ENCODE measurements at regions not wholly inside any gene's neighbourhood (a gene's known extent, or its start where the extent isn't known, plus 50 kb on each side); places are given as distances from the start of the nearest gene placed in this dataset.

- DNase-seq = no peak
Observed at GRCh38 chr5:4981608-4982007, 158.5 kb upstream of the ADAMTS16 start.

DNA sequence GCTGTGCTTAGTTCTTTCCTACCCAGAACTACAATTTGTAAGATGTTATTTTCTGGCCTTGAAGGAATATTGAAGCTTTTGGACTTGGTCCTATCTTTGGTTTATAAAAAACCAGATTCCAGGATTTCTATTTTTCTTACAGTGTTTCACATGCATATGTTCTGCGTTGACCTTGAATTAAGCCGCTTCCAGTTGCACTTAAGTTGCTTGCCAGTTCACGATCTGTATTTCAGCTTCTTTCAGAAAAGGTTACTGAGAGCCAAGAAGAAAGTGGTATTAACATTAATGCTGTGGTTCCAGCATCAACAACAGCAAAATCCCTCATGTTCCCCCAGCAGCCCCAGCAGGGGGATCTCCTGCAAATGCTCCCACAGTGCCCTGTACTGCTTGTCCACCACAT, 156.4 kb upstream of the ADAMTS16 start:
- no peak for DNase-seq

DNA sequence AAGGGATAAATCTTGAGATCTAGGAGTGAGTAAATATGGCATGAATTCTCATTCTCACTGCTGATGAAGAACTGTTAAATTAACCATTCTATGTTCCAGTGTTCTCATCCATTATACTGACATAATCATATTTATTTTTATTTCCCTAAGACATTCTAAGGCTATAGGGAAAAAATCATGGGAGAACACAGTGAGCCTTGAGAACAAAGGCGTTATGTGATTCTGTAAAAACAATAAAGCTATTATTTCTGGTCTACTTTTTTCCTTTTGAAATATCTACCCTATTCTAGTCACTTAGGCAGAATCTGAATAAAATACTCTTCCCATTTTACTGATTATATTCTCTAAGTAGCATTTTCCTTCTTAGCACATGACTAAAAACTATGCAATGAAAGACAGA, 155.7 kb upstream of the ADAMTS16 start:
- no peak for DNase-seq

DNA sequence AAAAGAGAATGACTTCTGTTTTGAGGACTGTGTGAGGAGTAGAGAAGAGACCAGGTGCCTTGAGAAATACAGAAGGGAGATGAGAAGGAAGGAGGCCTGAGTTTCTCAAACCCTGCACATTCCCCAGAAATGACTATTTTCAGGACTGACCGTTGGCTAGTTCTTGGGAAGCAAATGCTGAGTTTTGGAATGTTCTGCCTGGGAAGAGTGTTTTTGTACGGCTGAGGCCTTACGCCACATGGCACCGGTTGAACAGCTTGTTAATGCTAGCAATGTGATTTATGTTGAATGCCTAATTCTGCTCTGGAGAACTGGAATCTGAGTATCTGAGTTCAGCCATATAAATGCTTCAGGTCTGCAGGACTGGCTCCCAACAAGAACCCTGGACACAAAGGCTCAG, 152.7 kb upstream of the ADAMTS16 start:
- DNase-seq = no peak

DNA sequence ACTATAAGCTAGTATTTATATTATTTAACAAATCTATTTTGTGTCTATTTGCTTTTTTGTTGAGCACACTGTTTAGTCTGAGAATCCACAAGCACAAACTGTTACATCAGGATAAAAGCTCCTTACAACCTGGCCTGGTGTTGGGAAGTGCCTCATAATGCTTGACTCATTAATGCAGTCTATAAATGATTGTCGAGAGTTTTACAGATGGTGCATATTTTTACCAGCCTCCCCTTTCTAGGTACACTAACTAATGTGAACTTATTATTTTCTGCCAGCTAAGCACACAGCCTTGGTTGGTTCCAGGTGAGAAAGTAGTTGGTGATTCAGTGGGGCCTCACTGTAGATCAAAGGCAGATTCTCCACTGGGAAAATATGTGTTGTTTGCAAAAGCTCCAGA, 151.0 kb upstream of the ADAMTS16 start:
- DNase-seq = no peak

GRCh38 chr5:4990017-4990416, 150.1 kb upstream of the ADAMTS16 start:
- DNase-seq = no peak

DNA sequence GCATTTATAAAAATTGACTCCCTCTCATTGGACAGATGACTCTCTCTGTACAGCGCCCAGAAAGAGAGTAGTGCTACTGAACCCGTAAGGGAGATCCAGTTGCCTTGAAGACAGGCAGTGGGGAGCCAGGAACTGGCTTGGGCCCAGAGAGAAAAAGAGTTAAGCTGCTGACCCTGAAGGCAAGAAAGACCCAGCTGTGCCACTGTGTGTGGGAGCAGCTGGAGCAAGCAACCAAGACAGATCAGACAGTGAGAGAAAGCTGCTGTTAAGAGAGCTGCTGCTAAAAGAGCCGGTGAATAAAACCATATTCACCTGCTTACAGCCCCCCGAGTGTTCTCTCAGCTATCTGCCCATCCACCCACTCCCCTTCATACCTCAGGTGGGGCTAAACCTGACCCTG, 149.7 kb upstream of the ADAMTS16 start:
- no peak for DNase-seq

DNA sequence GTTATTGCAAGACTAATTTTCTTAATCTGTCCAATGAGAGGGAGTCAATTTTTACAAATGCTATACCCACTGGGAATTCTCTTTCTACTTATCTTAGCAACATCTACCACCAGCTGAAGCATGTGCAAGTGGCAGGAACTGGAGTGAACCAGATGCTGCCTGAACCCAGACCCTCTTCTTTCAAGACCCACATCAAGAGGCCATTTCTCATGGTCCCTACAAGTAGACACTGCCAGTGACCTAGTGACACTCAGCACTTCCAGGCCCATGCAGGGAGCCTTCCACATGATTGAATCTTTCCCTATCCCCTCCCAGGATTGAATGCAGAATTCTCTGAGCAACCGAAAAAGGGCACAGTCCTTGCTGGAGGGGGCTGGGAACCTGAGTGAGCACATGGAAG, 148.2 kb upstream of the ADAMTS16 start:
- DNase-seq = no peak

- DNase-seq = peak; percentile 69
Observed at GRCh38 chr5:4995014-4995413, 145.1 kb upstream of the ADAMTS16 start.

GRCh38 chr5:5005353-5005752, 134.8 kb upstream of the ADAMTS16 start:
- no peak for DNase-seq

- DNase-seq = no peak
Observed at GRCh38 chr5:5006548-5006947, 133.6 kb upstream of the ADAMTS16 start.

DNA sequence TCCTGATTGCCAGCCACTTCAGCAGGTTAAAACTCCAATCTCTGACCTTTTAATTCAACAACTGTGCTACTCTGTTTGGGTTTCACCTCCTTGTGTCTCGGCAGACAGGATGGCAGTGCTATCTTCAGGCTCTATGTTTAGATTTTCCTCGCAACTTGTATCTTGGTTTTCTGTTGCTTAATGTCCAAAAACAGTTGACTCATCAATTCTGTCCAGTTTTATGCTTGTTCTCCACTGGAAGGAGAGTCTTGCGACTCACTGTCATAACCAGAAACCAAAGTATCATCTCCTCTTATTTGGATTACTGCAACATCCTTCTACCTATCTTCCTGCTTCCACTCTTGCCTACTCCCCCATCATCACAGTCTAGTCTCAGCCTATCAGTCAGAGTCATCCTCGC, 130.9 kb upstream of the ADAMTS16 start:
- DNase-seq = no peak

GRCh38 chr5:5011151-5011550, 129.0 kb upstream of the ADAMTS16 start:
- DNase-seq = no peak

GRCh38 chr5:5014586-5015235, 125.4 kb upstream of the ADAMTS16 start:
- peak; percentile 58 for DNase-seq

DNA sequence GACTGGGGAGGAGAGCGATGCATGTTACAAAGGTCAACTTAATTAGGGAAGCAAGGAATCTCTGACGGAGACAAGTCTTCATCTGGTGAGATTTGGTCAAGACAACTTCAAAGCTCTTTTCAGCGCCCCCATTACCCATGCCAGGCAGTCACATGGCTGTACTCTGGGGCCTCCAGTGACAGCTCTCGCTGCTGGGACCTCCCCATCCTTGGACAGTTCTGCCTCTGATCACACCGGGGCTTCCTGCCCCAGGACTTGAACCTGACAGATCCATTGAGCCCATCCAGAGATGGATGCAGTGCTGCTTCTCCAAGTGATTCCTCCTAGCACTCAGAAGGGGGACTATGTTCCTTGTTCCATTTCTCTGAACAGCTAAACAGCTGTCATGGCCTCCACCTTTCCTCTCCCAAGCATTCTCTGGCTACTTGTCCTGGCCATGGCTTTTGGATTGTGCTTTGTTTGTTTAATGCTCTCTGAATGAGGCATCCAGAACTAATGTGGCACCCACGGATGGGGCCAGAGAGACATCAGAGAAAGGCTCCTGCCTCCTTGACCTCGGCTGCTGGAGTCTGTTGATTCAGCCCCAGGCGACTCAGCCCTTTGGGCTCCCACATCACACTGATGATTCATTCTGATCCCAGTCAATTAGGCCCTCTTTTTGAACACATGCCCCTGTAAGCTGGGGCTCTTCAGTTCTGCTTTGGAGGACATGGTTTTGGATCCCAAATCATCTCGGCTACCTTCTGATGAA, 122.1 kb upstream of the ADAMTS16 start:
- DNase-seq = peak; percentile 68

- peak; percentile 46 for DNase-seq
Observed at GRCh38 chr5:5018578-5018970, 121.6 kb upstream of the ADAMTS16 start.

- DNase-seq = no peak
Observed at GRCh38 chr5:5021436-5021835, 118.7 kb upstream of the ADAMTS16 start.

DNA sequence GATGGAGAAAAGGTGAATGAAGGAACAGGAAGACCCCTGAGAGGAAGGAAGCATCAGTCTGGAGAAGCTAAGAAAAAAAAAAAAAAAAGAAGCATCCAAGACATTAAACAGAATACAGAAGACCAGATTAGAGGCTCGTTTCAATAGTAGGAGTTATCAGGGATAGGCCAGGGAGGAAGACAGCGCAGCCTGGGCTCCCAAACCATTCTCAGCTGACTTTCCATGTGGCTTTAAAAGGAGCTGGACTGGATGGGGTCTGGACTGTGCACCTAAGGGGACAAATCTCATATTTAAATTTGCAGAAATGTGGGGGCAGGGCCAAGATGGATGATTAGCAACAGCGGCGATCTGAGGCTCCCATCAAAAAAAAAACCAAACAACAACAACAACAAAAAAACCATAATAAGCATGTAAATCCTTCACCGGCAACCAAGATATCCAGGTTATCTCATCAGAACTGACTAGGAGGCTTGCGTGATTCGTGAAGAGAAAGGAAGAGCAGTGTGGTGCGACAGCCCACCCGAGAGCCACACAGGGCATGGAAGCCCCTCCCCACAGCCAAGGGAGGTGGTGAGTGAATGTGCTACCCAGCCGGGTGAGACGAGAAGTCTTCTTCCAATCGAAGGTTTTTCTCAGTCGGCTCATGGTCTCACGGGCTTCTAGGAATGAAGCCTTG, 114.9 kb upstream of the ADAMTS16 start:
- no peak for DNase-seq

DNA sequence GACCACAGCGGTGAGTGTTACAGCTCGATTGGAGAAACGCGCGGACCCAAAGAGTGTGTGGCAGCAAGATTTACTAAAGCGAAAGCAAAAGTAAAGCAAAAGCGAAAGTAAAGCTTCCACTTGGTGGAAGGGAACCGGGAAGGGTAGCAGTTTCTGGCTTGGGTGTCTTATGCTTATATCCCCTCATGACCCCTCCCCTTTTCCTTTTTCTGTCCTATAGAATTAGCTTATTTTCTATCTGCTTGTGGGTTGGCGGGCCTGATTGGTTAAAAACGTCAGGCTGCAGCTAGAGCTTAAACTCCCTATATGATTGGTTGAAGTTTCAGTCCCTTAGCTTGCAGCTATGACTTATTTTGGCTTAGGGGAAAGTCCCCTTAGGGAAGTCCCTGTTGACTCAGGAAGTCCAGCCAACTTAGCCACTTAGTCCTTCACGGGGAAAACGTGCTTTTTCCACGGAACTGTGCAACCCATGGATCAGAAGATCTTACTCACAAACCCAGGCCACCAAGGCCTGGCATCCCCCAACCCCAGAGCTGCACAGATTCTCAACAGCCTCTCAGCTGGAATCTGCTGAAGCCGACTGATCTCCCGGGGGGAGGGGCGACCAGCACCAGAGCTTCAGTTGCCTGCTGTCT, 114.2 kb upstream of the ADAMTS16 start:
- no peak for DNase-seq

GRCh38 chr5:5026409-5026785, 113.7 kb upstream of the ADAMTS16 start:
- no peak for DNase-seq

DNA sequence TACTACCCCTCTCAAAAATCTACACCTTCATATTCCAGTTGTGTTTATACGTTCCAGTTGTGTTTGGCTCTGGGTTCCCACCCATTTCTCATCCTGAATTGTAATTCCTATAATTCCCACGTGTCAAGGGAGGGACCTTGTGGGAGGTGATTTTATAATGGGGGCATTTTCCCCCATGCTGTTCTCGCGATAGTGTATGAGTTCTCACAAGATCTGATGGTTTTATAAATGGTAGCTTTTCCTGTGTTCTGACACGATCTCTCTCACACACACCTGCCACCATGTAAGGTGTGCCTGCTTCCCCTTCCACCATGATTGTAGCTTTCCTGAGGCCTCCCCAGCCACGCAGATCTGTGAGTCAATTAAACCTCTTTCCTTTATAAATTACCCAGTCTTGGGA, 108.5 kb upstream of the ADAMTS16 start:
- no peak for DNase-seq

GRCh38 chr5:5037674-5038073, 102.5 kb upstream of the ADAMTS16 start:
- no peak for DNase-seq

GRCh38 chr5:5039918-5040317, 100.2 kb upstream of the ADAMTS16 start:
- no peak for DNase-seq

GRCh38 chr5:5040712-5041111, 99.4 kb upstream of the ADAMTS16 start:
- no peak for DNase-seq
